ENCODE measurements at regions not wholly inside any gene's neighbourhood (a gene's known extent, or its start where the extent isn't known, plus 50 kb on each side); places are given as distances from the start of the nearest gene placed in this dataset.
"Not testable (repeated sequence)": the region's sequence is repeated elsewhere in the genome, so short reads cannot be mapped to it uniquely, and the experiment has no call there.

- no peak for DNase-seq (ENCODE audit: low read depth in 2 of 2)
Observed at GRCh38 chr3:117809186-117810081, 1099.9 kb downstream of the TUSC7 start.

GRCh38 chr3:117811786-117812185 is 1102.2 kb downstream of the TUSC7 start:
- DNase-seq (ENCODE audit: low read depth in 2 of 2), result no peak

- DNase-seq (ENCODE audit: low read depth in 2 of 2), result no peak
Observed at GRCh38 chr3:117814975-117815374, 1105.4 kb downstream of the TUSC7 start.

GRCh38 chr3:117817103-117817502 is 1107.5 kb downstream of the TUSC7 start:
- DNase-seq (ENCODE audit: low read depth in 2 of 2), result no peak

- DNase-seq (ENCODE audit: low read depth in 2 of 2), result no peak
Observed at GRCh38 chr3:117818592-117818991, 1109.0 kb downstream of the TUSC7 start.

GRCh38 chr3:117820658-117821299 is 1111.2 kb downstream of the TUSC7 start:
- DNase-seq (ENCODE audit: low read depth in 2 of 2), result no peak

- DNase-seq (ENCODE audit: low read depth in 2 of 2), result no peak
Observed at GRCh38 chr3:117822416-117822815, 1112.8 kb downstream of the TUSC7 start.

GRCh38 chr3:117836296-117836695 is 1126.7 kb downstream of the TUSC7 start:
- DNase-seq (ENCODE audit: low read depth in 2 of 2), result no peak

- no peak for DNase-seq (ENCODE audit: low read depth in 2 of 2)
Observed at GRCh38 chr3:117837391-117837790, 1127.8 kb downstream of the TUSC7 start.

GRCh38 chr3:117842086-117842485 is 1132.5 kb downstream of the TUSC7 start:
- no peak for DNase-seq (ENCODE audit: low read depth in 2 of 2)

- no peak for DNase-seq (ENCODE audit: low read depth in 2 of 2)
Observed at GRCh38 chr3:117843356-117843755, 1133.8 kb downstream of the TUSC7 start.

GRCh38 chr3:117844676-117845075 is 1135.1 kb downstream of the TUSC7 start:
- DNase-seq (ENCODE audit: low read depth in 2 of 2), result no peak

- no peak for DNase-seq (ENCODE audit: low read depth in 2 of 2)
Observed at GRCh38 chr3:117846238-117846637, 1136.7 kb downstream of the TUSC7 start.

- DNase-seq (ENCODE audit: low read depth in 2 of 2), result no peak
Observed at GRCh38 chr3:117848606-117849005, 1139.0 kb downstream of the TUSC7 start.

- DNase-seq (ENCODE audit: low read depth in 2 of 2), result no peak
Observed at GRCh38 chr3:117853923-117854668, 1144.5 kb downstream of the TUSC7 start.

GRCh38 chr3:117856354-117856753 is 1146.8 kb downstream of the TUSC7 start:
- no peak for DNase-seq (ENCODE audit: low read depth in 2 of 2)

GRCh38 chr3:117863146-117863545 is 1153.6 kb downstream of the TUSC7 start:
- DNase-seq (ENCODE audit: low read depth in 2 of 2), result no peak

- DNase-seq (ENCODE audit: low read depth in 2 of 2), result no peak
Observed at GRCh38 chr3:117865338-117865737, 1155.8 kb downstream of the TUSC7 start.

GRCh38 chr3:117868766-117869165 is 1159.2 kb downstream of the TUSC7 start:
- DNase-seq (ENCODE audit: low read depth in 2 of 2), result no peak

GRCh38 chr3:117871934-117872333 is 1162.4 kb downstream of the TUSC7 start:
- no peak for DNase-seq (ENCODE audit: low read depth in 2 of 2)

GRCh38 chr3:117872594-117873248 is 1161.9 kb downstream of the IGSF11 start:
- DNase-seq (ENCODE audit: low read depth in 2 of 2), result not testable (repeated sequence)

- no peak for DNase-seq (ENCODE audit: low read depth in 2 of 2)
Observed at GRCh38 chr3:117873249-117873600, 1161.4 kb downstream of the IGSF11 start.

Measured in lung microvascular endothelial cell (primary cell).